T47D (cell line): ENCODE measurements at regions not wholly inside any gene's neighbourhood (a gene's known extent, or its start where the extent isn't known, plus 50 kb on each side); places are given as distances from the start of the nearest gene placed in this dataset.
"Not testable (repeated sequence)": the region's sequence is repeated elsewhere in the genome, so short reads cannot be mapped to it uniquely, and the experiment has no call there.

Experiments
- DNase-seq, 2 experiments: peaks; one replicate each; pipeline versions ENCODE4 v3.0.0 to v3.0.0-alpha.2; 2011 to 2012; ENCODE audit warnings: low read depth in 1 of 2, low spot score in 1 of 2
- JUND ChIP-seq: IDR thresholded peaks from 2 replicates; pipeline ENCODE4 v1.6.1; 2012; ENCODE audit warnings: low read depth
- in situ Hi-C: cut with HindIII; loops from 2 replicates; pipeline ENCODE4 v1.10.0; 2016; ENCODE audit warnings: low sequenced_read_pairs, low pct_unique_long_range_greater_than_20kb

- in situ Hi-C loops, result no loop called here
- no peak for DNase-seq
- TF ChIP-seq JUND, result no peak
These were observed 303.2 kb downstream of the PREX1 start for GRCh38 chr20:48524582-48524981.

GRCh38 chr20:48523191-48523995 is 304.4 kb downstream of the PREX1 start:
- no peak for TF ChIP-seq JUND
- in situ Hi-C loops, result no loop called here
- DNase-seq, result peak; percentile 84 to 88

- no peak for DNase-seq
- TF ChIP-seq JUND, result no peak
- in situ Hi-C loops, result no loop called here
These were observed 306.7 kb downstream of the PREX1 start for GRCh38 chr20:48521121-48521520.

- in situ Hi-C loops, DNase-seq: not testable (repeated sequence)
These were observed 311.6 kb downstream of the PREX1 start for GRCh38 chr20:48516196-48516595.

- DNase-seq, in situ Hi-C loops: not testable (repeated sequence)
These were observed 313.2 kb downstream of the PREX1 start for GRCh38 chr20:48514577-48514976.

- in situ Hi-C loops, DNase-seq: not testable (repeated sequence)
These were observed 315.3 kb downstream of the PREX1 start for GRCh38 chr20:48512539-48512938.

GRCh38 chr20:48505066-48505465 is 322.7 kb downstream of the PREX1 start:
- DNase-seq, in situ Hi-C loops: not testable (repeated sequence)

GRCh38 chr20:48503166-48503815 is 324.5 kb downstream of the PREX1 start:
- no peak for DNase-seq
- in situ Hi-C loops, result no loop called here
- TF ChIP-seq JUND, result no peak

GRCh38 chr20:48502758-48503157 is 325.0 kb downstream of the PREX1 start:
- TF ChIP-seq JUND, result no peak
- peak in 1 of 2 experiments; percentile 31 for DNase-seq
- in situ Hi-C loops, result no loop called here

GRCh38 chr20:48502016-48502415 is 325.8 kb downstream of the PREX1 start:
- no peak for DNase-seq
- TF ChIP-seq JUND, result no peak

GRCh38 chr20:48500900-48501299 is 326.9 kb downstream of the PREX1 start:
- DNase-seq, in situ Hi-C loops: not testable (repeated sequence)

More at GRCh38 chr20:48502016-48502415, 325.8 kb downstream of the PREX1 start:
- in situ Hi-C loops, result no loop called here

GRCh38 chr20:48498939-48499338 is 328.9 kb downstream of the PREX1 start:
- in situ Hi-C loops, DNase-seq: not testable (repeated sequence)

GRCh38 chr20:48498125-48498524 is 329.7 kb downstream of the PREX1 start:
- DNase-seq, in situ Hi-C loops: not testable (repeated sequence)

GRCh38 chr20:48493966-48494365 is 333.8 kb downstream of the PREX1 start:
- no peak for TF ChIP-seq JUND
- no peak for DNase-seq
- in situ Hi-C loops, result no loop called here

- not testable (repeated sequence) for DNase-seq
These were observed 334.5 kb downstream of the PREX1 start for GRCh38 chr20:48493331-48493730.

More at GRCh38 chr20:48493331-48493730, 334.5 kb downstream of the PREX1 start:
- in situ Hi-C loops, result not testable (repeated sequence)
